Keratinocyte (primary cell): ENCODE measurements at regions not wholly inside any gene's neighbourhood (a gene's known extent, or its start where the extent isn't known, plus 50 kb on each side); places are given as distances from the start of the nearest gene placed in this dataset.

Experiments
- EZH2 ChIP-seq: IDR thresholded peaks from one replicate; pipeline ENCODE4 v1.6.1; 2012; ENCODE audit warnings: inconsistent platforms, mild to moderate bottlenecking, low read length, moderate library complexity
- TF ChIP-seq, protein P1 (sequence below), 3 experiments: IDR thresholded peaks in 1 of 3; conservative IDR thresholded peaks in 1 of 3; optimal IDR thresholded peaks in 1 of 3; 2 replicates in 2 of 3; 3 replicates in 1 of 3; pipeline versions ENCODE3 to v1.5.1; 2011; ENCODE audit warnings: low read length in 3 of 3, mild to moderate bottlenecking in 3 of 3, moderate library complexity in 2 of 3, control low read depth in 1 of 3, inconsistent platforms in 1 of 3; ENCODE audit not compliant: insufficient read depth in 2 of 3; ENCODE audit errors: extremely low read depth in 1 of 3

DNA sequence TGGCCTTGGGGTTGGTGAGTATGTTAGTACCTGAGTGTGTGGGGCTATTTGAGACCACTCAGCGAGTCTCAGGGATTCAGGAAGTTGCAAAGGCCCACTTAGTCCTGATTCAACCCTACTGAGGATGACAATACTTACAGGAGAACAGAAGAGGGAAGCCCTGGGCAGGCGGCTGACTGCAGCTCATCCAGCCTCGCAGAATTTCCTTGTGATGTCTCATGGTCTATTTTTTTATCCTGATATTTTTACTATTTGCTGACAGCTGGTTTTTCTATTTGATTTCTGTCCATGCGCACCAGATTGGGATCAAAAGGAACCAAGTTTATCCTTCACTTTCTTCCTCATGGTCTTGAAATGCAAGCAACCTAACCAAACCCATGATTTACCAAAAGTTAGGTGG lies 201.8 kb upstream of the LNX1 start:
- TF ChIP-seq, protein P1, sequence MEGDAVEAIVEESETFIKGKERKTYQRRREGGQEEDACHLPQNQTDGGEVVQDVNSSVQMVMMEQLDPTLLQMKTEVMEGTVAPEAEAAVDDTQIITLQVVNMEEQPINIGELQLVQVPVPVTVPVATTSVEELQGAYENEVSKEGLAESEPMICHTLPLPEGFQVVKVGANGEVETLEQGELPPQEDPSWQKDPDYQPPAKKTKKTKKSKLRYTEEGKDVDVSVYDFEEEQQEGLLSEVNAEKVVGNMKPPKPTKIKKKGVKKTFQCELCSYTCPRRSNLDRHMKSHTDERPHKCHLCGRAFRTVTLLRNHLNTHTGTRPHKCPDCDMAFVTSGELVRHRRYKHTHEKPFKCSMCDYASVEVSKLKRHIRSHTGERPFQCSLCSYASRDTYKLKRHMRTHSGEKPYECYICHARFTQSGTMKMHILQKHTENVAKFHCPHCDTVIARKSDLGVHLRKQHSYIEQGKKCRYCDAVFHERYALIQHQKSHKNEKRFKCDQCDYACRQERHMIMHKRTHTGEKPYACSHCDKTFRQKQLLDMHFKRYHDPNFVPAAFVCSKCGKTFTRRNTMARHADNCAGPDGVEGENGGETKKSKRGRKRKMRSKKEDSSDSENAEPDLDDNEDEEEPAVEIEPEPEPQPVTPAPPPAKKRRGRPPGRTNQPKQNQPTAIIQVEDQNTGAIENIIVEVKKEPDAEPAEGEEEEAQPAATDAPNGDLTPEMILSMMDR (optimal IDR thresholded peaks at IDR 0.05 in 1 of 3, IDR thresholded peaks at IDR 0.05 in 1 of 3, conservative IDR thresholded peaks at IDR 0.05 in 1 of 3; ENCODE audit: extremely low read depth in 1 of 3, insufficient read depth in 2 of 3, low read length in 3 of 3) = no peak
- no peak for TF ChIP-seq EZH2
